CD8-positive, alpha-beta memory T cell (primary cell): ENCODE measurements at regions not wholly inside any gene's neighbourhood (a gene's known extent, or its start where the extent isn't known, plus 50 kb on each side); places are given as distances from the start of the nearest gene placed in this dataset.

Experiments
- CTCF ChIA-PET: fragments of 350-600 bp; sonication (Branson Sonifier 250); formaldehyde crosslinking; loops from one replicate; lab custom pipeline; 2021; ENCODE audit warnings: antibody characterized with exemption; lab: Charles Lee
- POLR2A ChIA-PET: fragments of 350-600 bp; sonication (Branson Sonifier 250); formaldehyde crosslinking; loops from one replicate; lab custom pipeline; 2021; ENCODE audit warnings: antibody characterized with exemption; lab: Charles Lee
- DNase-seq, 5 donors: peaks; one replicate each; pipeline versions ENCODE4 v3.0.0 to v3.0.0-alpha.2; 2020 to 2022; ENCODE audit warnings: mixed read lengths in 1 of 5
- H3K27ac ChIP-seq: one replicate; pipeline ENCODE4 v1.7.0; 2013; ENCODE audit warnings: low read depth, mild to moderate bottlenecking, low read length, moderate library complexity
- H3K27me3 ChIP-seq: 2 replicates; pipeline ENCODE4 v1.7.0; 2013; ENCODE audit warnings: low read length, mild to moderate bottlenecking; ENCODE audit not compliant: insufficient read depth, poor library complexity, severe bottlenecking
- H3K36me3 ChIP-seq: 2 replicates; pipeline ENCODE4 v1.7.0; 2013; ENCODE audit warnings: mild to moderate bottlenecking, low read length, moderate library complexity; ENCODE audit not compliant: insufficient read depth
- H3K4me1 ChIP-seq: 2 replicates; pipeline ENCODE4 v1.7.0; 2013; ENCODE audit warnings: mild to moderate bottlenecking, low read length, moderate library complexity; ENCODE audit not compliant: insufficient read depth
- H3K4me3 ChIP-seq: 2 replicates; pipeline ENCODE4 v1.7.0; 2013; ENCODE audit warnings: mild to moderate bottlenecking, low read length
- H3K9me3 ChIP-seq: 2 replicates; pipeline ENCODE4 v1.7.0; 2013; ENCODE audit warnings: mild to moderate bottlenecking, low read length
- H3K27ac Mint-ChIP-seq, 8 donors: one replicate each; pipeline ENCODE4 v1.8.0; 2020 to 2021; ENCODE audit warnings: mixed read lengths in 8 of 8, mild to moderate bottlenecking in 6 of 8, inconsistent platforms in 3 of 8, moderate library complexity in 3 of 8
- H3K27me3 Mint-ChIP-seq, 2 donors: one replicate each; pipeline ENCODE4 v1.8.0; 2020 to 2021; ENCODE audit warnings: mixed read lengths in 2 of 2, mild to moderate bottlenecking in 1 of 2, moderate library complexity in 1 of 2
- H3K36me3 Mint-ChIP-seq, 3 donors: one replicate each; pipeline ENCODE4 v1.8.0; 2020 to 2021; ENCODE audit warnings: mixed read lengths in 3 of 3, inconsistent platforms in 1 of 3, mild to moderate bottlenecking in 1 of 3
- H3K4me1 Mint-ChIP-seq, 3 donors: one replicate each; pipeline ENCODE4 v1.8.0; 2020 to 2021; ENCODE audit warnings: mixed read lengths in 3 of 3, inconsistent platforms in 1 of 3, mild to moderate bottlenecking in 1 of 3
- H3K4me3 Mint-ChIP-seq, 7 donors: one replicate each; pipeline ENCODE4 v1.8.0; 2020 to 2021; ENCODE audit warnings: mixed read lengths in 7 of 7, mild to moderate bottlenecking in 6 of 7, moderate library complexity in 4 of 7, inconsistent platforms in 2 of 7
- H3K9me3 Mint-ChIP-seq, 5 donors: one replicate each; pipeline ENCODE4 v1.8.0; 2020 to 2022; ENCODE audit warnings: mixed read lengths in 5 of 5, mild to moderate bottlenecking in 3 of 5, moderate library complexity in 2 of 5, inconsistent platforms in 1 of 5

GRCh38 chr9:95648225-95648624 lies 131.5 kb upstream of the PTCH1 start:
- no peaks in the 10 kb centered on the region for H3K9me3 ChIP-seq
- H3K27ac ChIP-seq: no peak overlapping the region
- H3K27me3 ChIP-seq: no peaks in the 10 kb centered on the region
- Mint-ChIP-seq H3K36me3 (peaks cover 0 to 5% (median 0%) of the 10 kb centered on the region in 3 donors), H3K9me3 (peaks cover 0 to 2% (median 0%) of the 10 kb centered on the region in 5 donors), H3K4me1 (peaks cover 4 to 10% (median 8%) of the 10 kb centered on the region in 3 donors), H3K4me3 (no peak overlapping the region), H3K27me3 (peaks cover under 1 to 3% of the 10 kb centered on the region in 2 donors), H3K27ac (no peak overlapping the region)
- no peak overlapping the region for H3K4me3 ChIP-seq
- DNase-seq: no peak
- H3K36me3 ChIP-seq: no peaks in the 10 kb centered on the region
- H3K4me1 ChIP-seq: no peaks in the 10 kb centered on the region
- ChIA-PET CTCF (no interaction called here), POLR2A (no interaction called here)

- peaks cover 0 to 5% (median 0%) of the 10 kb centered on the region in 3 donors for H3K36me3 Mint-ChIP-seq
- Histone ChIP-seq H3K27ac (no peak overlapping the region), H3K4me1 (no peaks in the 10 kb centered on the region), H3K27me3 (no peaks in the 10 kb centered on the region), H3K9me3 (no peaks in the 10 kb centered on the region), H3K36me3 (no peaks in the 10 kb centered on the region), H3K4me3 (no peak overlapping the region)
- H3K9me3 Mint-ChIP-seq: peaks cover 0 to 2% (median 0%) of the 10 kb centered on the region in 5 donors
- H3K27me3 Mint-ChIP-seq: peaks cover 0 to 3% of the 10 kb centered on the region in 2 donors
- H3K4me1 Mint-ChIP-seq: peaks cover 4 to 10% (median 8%) of the 10 kb centered on the region in 3 donors
- DNase-seq: no peak
- ChIA-PET CTCF (no interaction called here), POLR2A (no interaction called here)
- H3K27ac Mint-ChIP-seq: no peak overlapping the region
- no peak overlapping the region for H3K4me3 Mint-ChIP-seq
These were observed 129.2 kb upstream of the PTCH1 start for GRCh38 chr9:95645992-95646391.

- H3K27ac Mint-ChIP-seq: no peak overlapping the region
- CTCF ChIA-PET: no interaction called here
These were observed 128.8 kb upstream of the PTCH1 start for GRCh38 chr9:95645579-95645978.

GRCh38 chr9:95644377-95644776 lies 127.6 kb upstream of the PTCH1 start:
- Mint-ChIP-seq H3K9me3 (peaks cover 0 to 2% (median 0%) of the 10 kb centered on the region in 5 donors), H3K4me3 (no peak overlapping the region), H3K36me3 (peaks cover 0 to 6% (median 0%) of the 10 kb centered on the region in 3 donors), H3K27me3 (peaks cover 0 to 7% of the 10 kb centered on the region in 2 donors), H3K27ac (no peak overlapping the region), H3K4me1 (no peaks in the 10 kb centered on the region)
- no peak overlapping the region for H3K4me3 ChIP-seq
- H3K9me3 ChIP-seq: no peaks in the 10 kb centered on the region
- DNase-seq: no peak
- no peaks in the 10 kb centered on the region for H3K4me1 ChIP-seq
- no peaks in the 10 kb centered on the region for H3K27me3 ChIP-seq
- CTCF ChIA-PET: no interaction called here
- POLR2A ChIA-PET: no interaction called here
- H3K36me3 ChIP-seq: no peaks in the 10 kb centered on the region
- H3K27ac ChIP-seq: no peak overlapping the region

More at GRCh38 chr9:95645579-95645978, 128.8 kb upstream of the PTCH1 start:
- Mint-ChIP-seq H3K4me1 (peaks cover 4 to 7% (median 6%) of the 10 kb centered on the region in 3 donors), H3K36me3 (peaks cover 0 to 5% (median 0%) of the 10 kb centered on the region in 3 donors), H3K9me3 (peaks cover 0 to 2% (median 0%) of the 10 kb centered on the region in 5 donors), H3K27me3 (no peaks in the 10 kb centered on the region), H3K4me3 (no peak overlapping the region)
- Histone ChIP-seq H3K4me1 (no peaks in the 10 kb centered on the region), H3K36me3 (no peaks in the 10 kb centered on the region), H3K27ac (no peak overlapping the region), H3K9me3 (no peaks in the 10 kb centered on the region), H3K4me3 (no peak overlapping the region), H3K27me3 (no peaks in the 10 kb centered on the region)
- DNase-seq: no peak
- POLR2A ChIA-PET: no interaction called here

- Histone ChIP-seq H3K4me3 (no peak overlapping the region), H3K27me3 (no peaks in the 10 kb centered on the region), H3K27ac (no peak overlapping the region), H3K9me3 (no peaks in the 10 kb centered on the region), H3K36me3 (no peaks in the 10 kb centered on the region), H3K4me1 (no peaks in the 10 kb centered on the region)
- no peak overlapping the region for H3K4me3 Mint-ChIP-seq
- peaks cover 0 to 7% of the 10 kb centered on the region in 2 donors for H3K27me3 Mint-ChIP-seq
- no peaks in the 10 kb centered on the region for H3K4me1 Mint-ChIP-seq
- no peak for DNase-seq
- ChIA-PET POLR2A (no interaction called here), CTCF (no interaction called here)
- H3K9me3 Mint-ChIP-seq: peaks cover 0 to 3% (median 1%) of the 10 kb centered on the region in 5 donors
- H3K27ac Mint-ChIP-seq: no peak overlapping the region
- peaks cover 0 to 8% (median 0%) of the 10 kb centered on the region in 3 donors for H3K36me3 Mint-ChIP-seq
These were observed 126.8 kb upstream of the PTCH1 start for GRCh38 chr9:95643619-95644018.

- peaks cover 4 to 9% (median 8%) of the 10 kb centered on the region in 5 donors for H3K9me3 Mint-ChIP-seq
- peaks cover 2 to 18% of the 10 kb centered on the region in 2 donors for H3K27me3 Mint-ChIP-seq
- H3K27me3 ChIP-seq: no peaks in the 10 kb centered on the region
- H3K36me3 ChIP-seq: no peaks in the 10 kb centered on the region
- ChIA-PET POLR2A (no interaction called here), CTCF (no interaction called here)
- H3K36me3 Mint-ChIP-seq: peaks cover 0 to 15% (median 0%) of the 10 kb centered on the region in 3 donors
- no peak overlapping the region for H3K27ac Mint-ChIP-seq
- no peaks in the 10 kb centered on the region for H3K4me1 ChIP-seq
- no peak overlapping the region for H3K4me3 ChIP-seq
- H3K27ac ChIP-seq: no peak overlapping the region
- no peak overlapping the region for H3K4me3 Mint-ChIP-seq
- no peaks in the 10 kb centered on the region for H3K9me3 ChIP-seq
- no peak for DNase-seq
- H3K4me1 Mint-ChIP-seq: no peaks in the 10 kb centered on the region
These were observed 125.4 kb upstream of the PTCH1 start for GRCh38 chr9:95642189-95642588.

GRCh38 chr9:95641586-95641985 lies 124.8 kb upstream of the PTCH1 start:
- Mint-ChIP-seq H3K36me3 (peaks cover 0 to 10% (median 0%) of the 10 kb centered on the region in 3 donors), H3K27ac (no peak overlapping the region), H3K27me3 (peaks cover 4 to 23% of the 10 kb centered on the region in 2 donors), H3K4me3 (no peak overlapping the region), H3K4me1 (no peaks in the 10 kb centered on the region), H3K9me3 (peaks cover 4 to 9% (median 8%) of the 10 kb centered on the region in 5 donors)
- ChIA-PET POLR2A (no interaction called here), CTCF (no interaction called here)
- Histone ChIP-seq H3K27ac (no peak overlapping the region), H3K4me1 (no peaks in the 10 kb centered on the region), H3K36me3 (no peaks in the 10 kb centered on the region), H3K4me3 (no peak overlapping the region), H3K27me3 (no peaks in the 10 kb centered on the region), H3K9me3 (no peaks in the 10 kb centered on the region)
- no peak for DNase-seq

GRCh38 chr9:95640336-95640735 lies 123.6 kb upstream of the PTCH1 start:
- Histone ChIP-seq H3K36me3 (no peaks in the 10 kb centered on the region), H3K27me3 (no peaks in the 10 kb centered on the region), H3K27ac (no peak overlapping the region), H3K4me1 (no peaks in the 10 kb centered on the region), H3K4me3 (no peak overlapping the region), H3K9me3 (no peaks in the 10 kb centered on the region)
- Mint-ChIP-seq H3K4me3 (no peak overlapping the region), H3K4me1 (no peaks in the 10 kb centered on the region), H3K9me3 (peaks cover 4 to 9% (median 7%) of the 10 kb centered on the region in 5 donors), H3K36me3 (peaks cover 0 to 10% (median 0%) of the 10 kb centered on the region in 3 donors), H3K27ac (no peak overlapping the region), H3K27me3 (peaks cover 4 to 23% of the 10 kb centered on the region in 2 donors)
- POLR2A ChIA-PET: no interaction called here
- CTCF ChIA-PET: no interaction called here
- DNase-seq: no peak
